ENCODE measurements at regions not wholly inside any gene's neighbourhood (a gene's known extent, or its start where the extent isn't known, plus 50 kb on each side); places are given as distances from the start of the nearest gene placed in this dataset.
"Not testable (repeated sequence)": the region's sequence is repeated elsewhere in the genome, so short reads cannot be mapped to it uniquely, and the experiment has no call there.

DNA sequence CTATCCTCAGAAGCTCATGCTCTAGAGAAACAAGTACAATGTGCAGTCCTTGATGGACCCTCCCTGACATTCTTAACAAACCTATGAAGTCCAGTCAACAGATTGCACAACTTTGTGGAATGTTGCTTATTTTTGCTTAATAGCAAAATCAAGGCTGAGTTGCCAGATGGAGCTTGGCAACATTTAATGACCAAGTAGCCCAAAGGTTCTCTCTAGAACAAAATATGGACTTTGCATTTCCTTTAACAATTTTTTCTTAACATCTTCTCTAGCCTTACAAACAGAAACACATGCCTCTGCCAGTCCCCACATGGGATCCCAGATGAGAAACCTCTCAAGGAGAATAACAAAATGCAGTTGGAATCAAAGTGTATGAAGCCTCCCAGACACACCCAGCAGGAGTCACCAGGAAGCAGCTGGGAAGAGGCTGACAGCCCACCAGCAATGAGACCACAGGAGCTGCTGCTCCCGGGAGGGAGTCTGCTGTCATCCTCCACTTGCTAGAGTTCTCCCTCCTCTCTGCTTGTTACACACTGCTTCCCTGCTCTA lies 422.5 kb upstream of the CDIN1 start:
- no peaks in the 10 kb centered on the region for H3K9me3 ChIP-seq (ENCODE audit: severe bottlenecking)
- no peaks in the 10 kb centered on the region for H3K27me3 ChIP-seq (ENCODE audit: insufficient read depth, low read depth, severe bottlenecking)
- no peak for DNase-seq
- H3K4me3 ChIP-seq (ENCODE audit: low read depth, low read length) = no peak overlapping the region
- TF ChIP-seq, protein P1, sequence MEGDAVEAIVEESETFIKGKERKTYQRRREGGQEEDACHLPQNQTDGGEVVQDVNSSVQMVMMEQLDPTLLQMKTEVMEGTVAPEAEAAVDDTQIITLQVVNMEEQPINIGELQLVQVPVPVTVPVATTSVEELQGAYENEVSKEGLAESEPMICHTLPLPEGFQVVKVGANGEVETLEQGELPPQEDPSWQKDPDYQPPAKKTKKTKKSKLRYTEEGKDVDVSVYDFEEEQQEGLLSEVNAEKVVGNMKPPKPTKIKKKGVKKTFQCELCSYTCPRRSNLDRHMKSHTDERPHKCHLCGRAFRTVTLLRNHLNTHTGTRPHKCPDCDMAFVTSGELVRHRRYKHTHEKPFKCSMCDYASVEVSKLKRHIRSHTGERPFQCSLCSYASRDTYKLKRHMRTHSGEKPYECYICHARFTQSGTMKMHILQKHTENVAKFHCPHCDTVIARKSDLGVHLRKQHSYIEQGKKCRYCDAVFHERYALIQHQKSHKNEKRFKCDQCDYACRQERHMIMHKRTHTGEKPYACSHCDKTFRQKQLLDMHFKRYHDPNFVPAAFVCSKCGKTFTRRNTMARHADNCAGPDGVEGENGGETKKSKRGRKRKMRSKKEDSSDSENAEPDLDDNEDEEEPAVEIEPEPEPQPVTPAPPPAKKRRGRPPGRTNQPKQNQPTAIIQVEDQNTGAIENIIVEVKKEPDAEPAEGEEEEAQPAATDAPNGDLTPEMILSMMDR (IDR thresholded peaks at IDR 0.05; ENCODE audit: low read depth, low read length) = no peak
- H3K27ac ChIP-seq = no peak overlapping the region
- no peaks in the 10 kb centered on the region for H3K36me3 ChIP-seq

GRCh38 chr15:36160351-36160750 lies 419.1 kb upstream of the CDIN1 start:
- H3K4me3 ChIP-seq (ENCODE audit: low read depth, low read length) = no peak overlapping the region

GRCh38 chr15:36161108-36161507 lies 418.3 kb upstream of the CDIN1 start:
- DNase-seq = no peak
- Histone ChIP-seq H3K4me3 (ENCODE audit: low read depth, low read length) (no peak overlapping the region), H3K27me3 (ENCODE audit: insufficient read depth, low read depth, severe bottlenecking) (no peaks in the 10 kb centered on the region), H3K9me3 (ENCODE audit: severe bottlenecking) (no peaks in the 10 kb centered on the region), H3K36me3 (no peaks in the 10 kb centered on the region), H3K27ac (no peak overlapping the region)
- TF ChIP-seq, protein P1 (IDR thresholded peaks at IDR 0.05; ENCODE audit: low read depth, low read length) = no peak

More at GRCh38 chr15:36160351-36160750, 419.1 kb upstream of the CDIN1 start:
- no peaks in the 10 kb centered on the region for H3K36me3 ChIP-seq
- H3K9me3 ChIP-seq (ENCODE audit: severe bottlenecking) = no peaks in the 10 kb centered on the region
- H3K27ac ChIP-seq = no peak overlapping the region
- no peaks in the 10 kb centered on the region for H3K27me3 ChIP-seq (ENCODE audit: insufficient read depth, low read depth, severe bottlenecking)
- TF ChIP-seq, protein P1 (IDR thresholded peaks at IDR 0.05; ENCODE audit: low read depth, low read length) = no peak
- no peak for DNase-seq

- no peak for DNase-seq
- H3K9me3 ChIP-seq (ENCODE audit: severe bottlenecking) = no peaks in the 10 kb centered on the region
- no peak overlapping the region for H3K27ac ChIP-seq
- no peak overlapping the region for H3K4me3 ChIP-seq (ENCODE audit: low read depth, low read length)
- H3K27me3 ChIP-seq (ENCODE audit: insufficient read depth, low read depth, severe bottlenecking) = no peaks in the 10 kb centered on the region
- TF ChIP-seq, protein P1 (IDR thresholded peaks at IDR 0.05; ENCODE audit: low read depth, low read length) = no peak
- no peaks in the 10 kb centered on the region for H3K36me3 ChIP-seq
Observed at GRCh38 chr15:36161771-36162212, 417.6 kb upstream of the CDIN1 start.

DNA sequence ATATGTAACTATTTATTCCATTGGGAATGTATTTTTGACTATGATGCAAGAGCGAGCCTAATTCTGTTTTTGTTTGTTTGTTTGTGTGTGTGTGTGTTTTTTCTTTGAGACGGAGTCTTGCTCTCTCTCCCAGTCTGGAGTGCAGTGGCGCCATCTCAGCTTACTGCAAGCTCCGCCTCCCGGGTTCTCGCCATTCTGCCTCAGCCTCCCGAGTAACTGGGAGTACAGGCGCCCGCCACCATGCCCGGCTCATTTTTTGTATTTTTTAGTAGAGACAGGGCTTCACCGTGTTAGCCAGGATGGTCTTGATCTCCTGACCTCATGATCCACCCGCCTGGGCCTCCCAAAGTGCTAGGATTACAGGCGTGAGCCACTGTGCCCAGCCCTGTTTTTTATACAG lies 415.4 kb upstream of the CDIN1 start:
- not testable (repeated sequence) for H3K4me3 ChIP-seq (ENCODE audit: low read depth, low read length); H3K27ac ChIP-seq; H3K27me3 ChIP-seq (ENCODE audit: insufficient read depth, low read depth, severe bottlenecking); H3K9me3 ChIP-seq (ENCODE audit: severe bottlenecking); H3K36me3 ChIP-seq; DNase-seq

GRCh38 chr15:36172955-36173354 lies 406.5 kb upstream of the CDIN1 start:
- TF ChIP-seq, protein P1 (IDR thresholded peaks at IDR 0.05; ENCODE audit: low read depth, low read length) = no peak
- Histone ChIP-seq H3K4me3 (ENCODE audit: low read depth, low read length) (no peak overlapping the region), H3K27me3 (ENCODE audit: insufficient read depth, low read depth, severe bottlenecking) (no peaks in the 10 kb centered on the region), H3K9me3 (ENCODE audit: severe bottlenecking) (no peaks in the 10 kb centered on the region), H3K27ac (no peak overlapping the region), H3K36me3 (no peaks in the 10 kb centered on the region)
- DNase-seq = no peak
